ENCODE measurements at regions not wholly inside any gene's neighbourhood (a gene's known extent, or its start where the extent isn't known, plus 50 kb on each side); places are given as distances from the start of the nearest gene placed in this dataset.

DNA sequence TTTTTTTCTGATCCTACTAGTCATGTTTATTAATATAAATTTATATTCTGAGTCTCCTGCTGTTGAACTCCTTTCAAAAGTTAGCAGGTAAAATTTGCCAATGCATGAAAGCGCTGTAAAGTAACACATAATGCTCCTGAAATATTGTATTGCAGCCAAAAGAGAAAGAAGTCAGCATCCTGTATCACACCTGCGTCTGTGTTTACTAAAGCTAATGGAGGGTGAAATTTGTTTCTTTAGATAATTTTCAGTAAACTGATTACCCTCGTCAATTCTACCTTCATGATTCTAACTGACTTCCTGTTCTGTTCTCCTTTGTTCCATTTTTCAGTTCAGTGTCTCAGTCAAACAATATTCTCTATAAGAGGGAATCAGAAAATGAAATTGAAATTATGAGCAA lies 415.4 kb downstream of the CDH9 start:
- H3K4me3 Mint-ChIP-seq, result no peak overlapping the region
- H3K27ac Mint-ChIP-seq, result no peak overlapping the region
- no CpG with 5 or more reads among the region's 3 CpGs for WGBS (ENCODE audit: extremely low coverage, insufficient read length, low lambda C conversion rate)
- Histone ChIP-seq H3K79me1 (ENCODE audit: insufficient read depth, low read depth, low read length, poor library complexity, severe bottlenecking) (no peaks in the 10 kb centered on the region), H3K4me2 (ENCODE audit: insufficient read depth, insufficient read length, low read length) (no peak overlapping the region), H3K9ac (ENCODE audit: extremely low read depth, insufficient read length, low read length) (no peak overlapping the region), H4K8ac (replicated peaks; ENCODE audit: insufficient read length, low read depth, low read length) (no peak overlapping the region), H2BK20ac (ENCODE audit: low read depth, low read length, poor library complexity, severe bottlenecking) (no peak overlapping the region), H4K5ac (ENCODE audit: insufficient read length, low read depth, low read length) (no peak overlapping the region), H2AFZ (ENCODE audit: low read length) (no peak overlapping the region), H3K56ac (ENCODE audit: insufficient read length, low read depth, low read length) (no peak overlapping the region), H3T11ph (ENCODE audit: low read length) (no peak overlapping the region), H2AK5ac (ENCODE audit: insufficient read length, low read length) (no peak overlapping the region), H3K9me3 (ENCODE audit: control insufficient read depth, low read depth, low read length) (no peaks in the 10 kb centered on the region), H4K91ac (ENCODE audit: insufficient read length, low read depth, low read length) (no peak overlapping the region), H3K23ac (ENCODE audit: insufficient read length, low read depth, low read length) (no peak overlapping the region), H3K14ac (ENCODE audit: insufficient read depth, low read length) (no peak overlapping the region), H3K4me1 (ENCODE audit: insufficient read depth, low read length) (no peaks in the 10 kb centered on the region), H3K23me2 (ENCODE audit: insufficient read length, low read depth, low read length, poor library complexity, severe bottlenecking) (no peaks in the 10 kb centered on the region), H2BK5ac (ENCODE audit: insufficient read length, low read length) (no peak overlapping the region), H2BK12ac (ENCODE audit: insufficient read length, low read depth, low read length) (no peak overlapping the region), H3K27ac (ENCODE audit: insufficient read length, low read depth, low read length) (no peak overlapping the region), H3K18ac (ENCODE audit: insufficient read length, low read depth, low read length) (no peak overlapping the region), H2BK120ac (ENCODE audit: low read depth, low read length, poor library complexity, severe bottlenecking) (no peak overlapping the region), H3K79me2 (ENCODE audit: insufficient read depth, low read length) (no peaks in the 10 kb centered on the region), H4K20me1 (ENCODE audit: control insufficient read depth, insufficient read depth, insufficient read length) (no peaks in the 10 kb centered on the region), H3K27me3 (ENCODE audit: insufficient read depth, low read length) (no peaks in the 10 kb centered on the region), H3K4ac (ENCODE audit: low read depth, low read length) (no peak overlapping the region), H2BK15ac (ENCODE audit: low read depth, low read length) (no peak overlapping the region)
- H3K36me3 Mint-ChIP-seq (ENCODE audit: insufficient read depth in 1 of 3, low read depth in 3 of 3), result no peaks in the 10 kb centered on the region
- H3K9me3 Mint-ChIP-seq, result no peaks in the 10 kb centered on the region
- no peak for DNase-seq
- no peak for TF ChIP-seq CTCF (conservative IDR thresholded peaks at IDR 0.05)
- no peaks in the 10 kb centered on the region for H3K27me3 Mint-ChIP-seq (ENCODE audit: low read depth)
- H3K4me1 Mint-ChIP-seq, result no peaks in the 10 kb centered on the region
